OCI-LY1 (cell line): ENCODE measurements at regions not wholly inside any gene's neighbourhood (a gene's known extent, or its start where the extent isn't known, plus 50 kb on each side); places are given as distances from the start of the nearest gene placed in this dataset.

ENCODE experiments used
- CTCF ChIP-seq: fragments of 200-600 bp; sonication (generic), shearing (Covaris generic); IDR thresholded peaks from 2 replicates; pipeline ENCODE4 v1.5.1; 2017; ENCODE audit warnings: mild to moderate bottlenecking, antibody characterized with exemption, low read length, moderate library complexity, mixed read lengths
- EZH2 ChIP-seq: fragments of 200-600 bp; sonication (generic), shearing (Covaris generic); IDR thresholded peaks from 2 replicates; pipeline ENCODE4 v1.8.0; 2017; ENCODE audit warnings: borderline replicate concordance, mixed run types, mild to moderate bottlenecking, antibody characterized with exemption, low read length, moderate library complexity, mixed read lengths

DNA sequence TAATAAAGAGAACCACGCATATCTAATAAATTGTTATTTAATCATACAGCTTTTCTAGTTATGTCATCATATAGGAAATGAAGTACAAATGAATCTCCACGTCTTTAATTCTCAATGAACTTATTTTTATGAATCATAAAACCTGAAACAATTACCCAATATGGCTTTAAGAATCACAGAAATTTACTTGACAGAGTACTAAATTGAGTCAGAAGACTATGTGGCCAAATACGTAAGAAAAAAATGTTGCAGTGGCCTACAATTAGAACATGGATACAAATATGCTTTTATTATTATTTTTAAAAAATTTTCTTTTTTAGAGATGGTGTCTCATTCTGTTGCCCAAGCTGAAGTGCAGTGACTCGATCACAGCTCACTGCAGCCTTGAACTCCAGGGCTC, 584.7 kb upstream of the SLC35B3 start:
- TF ChIP-seq CTCF (no peak), EZH2 (no peak)
